ENCODE measurements at regions not wholly inside any gene's neighbourhood (a gene's known extent, or its start where the extent isn't known, plus 50 kb on each side); places are given as distances from the start of the nearest gene placed in this dataset.

GRCh38 chr5:58255386-58255785, 204.5 kb downstream of the PLK2 start:
- TF ChIP-seq, protein P1, sequence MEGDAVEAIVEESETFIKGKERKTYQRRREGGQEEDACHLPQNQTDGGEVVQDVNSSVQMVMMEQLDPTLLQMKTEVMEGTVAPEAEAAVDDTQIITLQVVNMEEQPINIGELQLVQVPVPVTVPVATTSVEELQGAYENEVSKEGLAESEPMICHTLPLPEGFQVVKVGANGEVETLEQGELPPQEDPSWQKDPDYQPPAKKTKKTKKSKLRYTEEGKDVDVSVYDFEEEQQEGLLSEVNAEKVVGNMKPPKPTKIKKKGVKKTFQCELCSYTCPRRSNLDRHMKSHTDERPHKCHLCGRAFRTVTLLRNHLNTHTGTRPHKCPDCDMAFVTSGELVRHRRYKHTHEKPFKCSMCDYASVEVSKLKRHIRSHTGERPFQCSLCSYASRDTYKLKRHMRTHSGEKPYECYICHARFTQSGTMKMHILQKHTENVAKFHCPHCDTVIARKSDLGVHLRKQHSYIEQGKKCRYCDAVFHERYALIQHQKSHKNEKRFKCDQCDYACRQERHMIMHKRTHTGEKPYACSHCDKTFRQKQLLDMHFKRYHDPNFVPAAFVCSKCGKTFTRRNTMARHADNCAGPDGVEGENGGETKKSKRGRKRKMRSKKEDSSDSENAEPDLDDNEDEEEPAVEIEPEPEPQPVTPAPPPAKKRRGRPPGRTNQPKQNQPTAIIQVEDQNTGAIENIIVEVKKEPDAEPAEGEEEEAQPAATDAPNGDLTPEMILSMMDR (IDR thresholded peaks at IDR 0.05): no peak
- no peak for TF ChIP-seq EP300 (IDR thresholded peaks at IDR 0.05)
- no peak for TF ChIP-seq POLR2AphosphoS5 (IDR thresholded peaks at IDR 0.05)
- no peak for TF ChIP-seq POLR2A (IDR thresholded peaks at IDR 0.05)
